ENCODE measurements at regions not wholly inside any gene's neighbourhood (a gene's known extent, or its start where the extent isn't known, plus 50 kb on each side); places are given as distances from the start of the nearest gene placed in this dataset.

DNA sequence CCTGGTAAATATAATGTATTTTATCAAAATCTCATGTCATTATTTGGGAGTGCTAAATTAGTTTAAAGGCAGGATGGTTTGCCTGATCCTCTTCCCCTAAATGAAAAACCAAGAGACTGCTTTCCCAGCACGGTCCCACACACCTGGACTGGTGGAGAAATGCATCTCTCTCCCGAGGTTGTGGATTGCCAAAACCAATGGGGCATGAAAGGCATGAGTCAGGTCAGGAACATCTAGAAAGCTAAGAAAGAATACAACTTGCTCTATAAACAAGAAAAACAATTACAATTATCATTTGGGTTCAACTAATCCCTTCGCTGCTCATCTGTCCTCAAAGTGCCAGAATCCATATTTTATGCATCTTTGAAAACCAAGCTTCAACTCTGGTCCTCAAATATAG lies 308.3 kb upstream of the IRAK1BP1 start:
- Histone ChIP-seq H3K9me3 (ENCODE audit: insufficient read depth, low read length) (peaks cover 11% of the 10 kb centered on the region; the same call in 1 of the 2 replicates), H4K20me1 (ENCODE audit: low read depth, low read length) (no peaks in the 10 kb centered on the region), H3K36me3 (ENCODE audit: low read length) (no peaks in the 10 kb centered on the region), H3F3A (ENCODE audit: insufficient read depth) (no peaks in the 10 kb centered on the region), H3K79me2 (ENCODE audit: insufficient read depth, low read length) (no peaks in the 10 kb centered on the region), H3K4me2 (ENCODE audit: low read depth, low read length, poor library complexity, severe bottlenecking) (no peak overlapping the region), H3K9me2 (replicated peaks; ENCODE audit: insufficient read depth, low read length) (no peaks in the 10 kb centered on the region), H3K4me3 (ENCODE audit: insufficient read depth, low read length, poor library complexity, severe bottlenecking) (no peak overlapping the region), H2AFZ (ENCODE audit: low read depth, low read length, severe bottlenecking) (no peak overlapping the region), H3K9ac (ENCODE audit: low read length) (no peak overlapping the region), H3K27me3 (ENCODE audit: low read length) (no peaks in the 10 kb centered on the region), H3K27ac (ENCODE audit: low read depth, low read length) (no peak overlapping the region)
- TF ChIP-seq EZH2phosphoT487 (conservative IDR thresholded peaks at IDR 0.05; ENCODE audit: low read length) (no peak), CTCF (IDR thresholded peaks at IDR 0.05; ENCODE audit: insufficient read depth, low read length, poor library complexity, severe bottlenecking) (no peak)

- no peak overlapping the region for H3K4me2 ChIP-seq (ENCODE audit: low read depth, low read length, poor library complexity, severe bottlenecking)
- H3K27me3 ChIP-seq (ENCODE audit: low read length): no peaks in the 10 kb centered on the region
- H3K9ac ChIP-seq (ENCODE audit: low read length): no peak overlapping the region
- no peak overlapping the region for H3K4me3 ChIP-seq (ENCODE audit: insufficient read depth, low read length, poor library complexity, severe bottlenecking)
- no peak overlapping the region for H2AFZ ChIP-seq (ENCODE audit: low read depth, low read length, severe bottlenecking)
- H4K20me1 ChIP-seq (ENCODE audit: low read depth, low read length): no peaks in the 10 kb centered on the region
- TF ChIP-seq EZH2phosphoT487 (conservative IDR thresholded peaks at IDR 0.05; ENCODE audit: low read length) (no peak), CTCF (IDR thresholded peaks at IDR 0.05; ENCODE audit: insufficient read depth, low read length, poor library complexity, severe bottlenecking) (no peak)
- H3K9me3 ChIP-seq (ENCODE audit: insufficient read depth, low read length): peaks cover 4% of the 10 kb centered on the region; the same call in 1 of the 2 replicates
- H3K79me2 ChIP-seq (ENCODE audit: insufficient read depth, low read length): no peaks in the 10 kb centered on the region
- no peak overlapping the region for H3K27ac ChIP-seq (ENCODE audit: low read depth, low read length)
- H3K36me3 ChIP-seq (ENCODE audit: low read length): no peaks in the 10 kb centered on the region
- H3F3A ChIP-seq (ENCODE audit: insufficient read depth): no peaks in the 10 kb centered on the region
- no peaks in the 10 kb centered on the region for H3K9me2 ChIP-seq (replicated peaks; ENCODE audit: insufficient read depth, low read length)
Observed at GRCh38 chr6:78561015-78561414, 306.3 kb upstream of the IRAK1BP1 start.

GRCh38 chr6:78565997-78566396 lies 301.4 kb upstream of the IRAK1BP1 start:
- Histone ChIP-seq H3K4me3 (ENCODE audit: insufficient read depth, low read length, poor library complexity, severe bottlenecking) (no peak overlapping the region), H3K9me2 (replicated peaks; ENCODE audit: insufficient read depth, low read length) (no peaks in the 10 kb centered on the region), H3K27me3 (ENCODE audit: low read length) (no peaks in the 10 kb centered on the region), H3K9ac (ENCODE audit: low read length) (no peak overlapping the region), H2AFZ (ENCODE audit: low read depth, low read length, severe bottlenecking) (no peak overlapping the region), H3K9me3 (ENCODE audit: insufficient read depth, low read length) (no peaks in the 10 kb centered on the region), H3K36me3 (ENCODE audit: low read length) (no peaks in the 10 kb centered on the region), H3K4me2 (ENCODE audit: low read depth, low read length, poor library complexity, severe bottlenecking) (no peak overlapping the region), H3K27ac (ENCODE audit: low read depth, low read length) (no peak overlapping the region), H4K20me1 (ENCODE audit: low read depth, low read length) (no peaks in the 10 kb centered on the region), H3K79me2 (ENCODE audit: insufficient read depth, low read length) (no peaks in the 10 kb centered on the region), H3F3A (ENCODE audit: insufficient read depth) (no peaks in the 10 kb centered on the region)
- no peak for TF ChIP-seq CTCF (IDR thresholded peaks at IDR 0.05; ENCODE audit: insufficient read depth, low read length, poor library complexity, severe bottlenecking)
- no peak for TF ChIP-seq EZH2phosphoT487 (conservative IDR thresholded peaks at IDR 0.05; ENCODE audit: low read length)

Measured in SU-DHL-6 (cell line).